T-helper 17 cell (primary cell): ENCODE measurements at regions not wholly inside any gene's neighbourhood (a gene's known extent, or its start where the extent isn't known, plus 50 kb on each side); places are given as distances from the start of the nearest gene placed in this dataset.

Experiments used
- ATAC-seq: fragments of 150-1000 bp; cut with Tn5 transposase; 2 replicates; pipeline ENCODE4 v1.10.0; 2021; ENCODE audit warnings: mild to moderate bottlenecking, moderate library complexity
- DNase-seq, 3 donors: peaks; one replicate each; pipeline versions ENCODE4 v3.0.0 to v3.0.0-alpha.2; 2020 to 2021
- H3K9me3 ChIP-seq: one replicate; pipeline ENCODE4 v1.7.0; 2013; ENCODE audit warnings: low read length, mild to moderate bottlenecking; ENCODE audit not compliant: control insufficient read depth, poor library complexity, severe bottlenecking
- H3K27ac Mint-ChIP-seq: one replicate; pipeline ENCODE4 v1.8.0; 2022; ENCODE audit warnings: mild to moderate bottlenecking, moderate library complexity, mixed read lengths
- H3K27me3 Mint-ChIP-seq: one replicate; pipeline ENCODE4 v1.8.0; 2022; ENCODE audit warnings: mixed read lengths
- H3K36me3 Mint-ChIP-seq: one replicate; pipeline ENCODE4 v1.8.0; 2022; ENCODE audit warnings: low read depth, mixed read lengths
- H3K4me1 Mint-ChIP-seq: one replicate; pipeline ENCODE4 v1.8.0; 2022; ENCODE audit warnings: mild to moderate bottlenecking, mixed read lengths
- H3K4me3 Mint-ChIP-seq: one replicate; pipeline ENCODE4 v1.8.0; 2022; ENCODE audit warnings: mild to moderate bottlenecking, moderate library complexity, mixed read lengths

- Mint-ChIP-seq H3K36me3 (no peaks in the 10 kb centered on the region), H3K4me1 (no peaks in the 10 kb centered on the region), H3K4me3 (no peak overlapping the region), H3K27ac (no peak overlapping the region), H3K27me3 (peaks cover 25% of the 10 kb centered on the region)
- H3K9me3 ChIP-seq = no peaks in the 10 kb centered on the region
- no peak for DNase-seq
- no peak for ATAC-seq
Measured at GRCh38 chr15:62605282-62605681, 437.3 kb upstream of the TPM1 start.

- H3K4me1 Mint-ChIP-seq = no peaks in the 10 kb centered on the region
- H3K4me3 Mint-ChIP-seq = no peak overlapping the region
Measured at GRCh38 chr15:62606376-62607113, 436.0 kb upstream of the TPM1 start.

GRCh38 chr15:62607114-62607462 lies 435.5 kb upstream of the TPM1 start:
- H3K27me3 Mint-ChIP-seq = peaks cover 43% of the 10 kb centered on the region
- no peak overlapping the region for H3K27ac Mint-ChIP-seq
- no peaks in the 10 kb centered on the region for H3K36me3 Mint-ChIP-seq
- ATAC-seq (no peak), DNase-seq (no peak)
- no peaks in the 10 kb centered on the region for H3K4me1 Mint-ChIP-seq
- no peaks in the 10 kb centered on the region for H3K9me3 ChIP-seq
- H3K4me3 Mint-ChIP-seq = no peak overlapping the region

More at GRCh38 chr15:62606376-62607113, 436.0 kb upstream of the TPM1 start:
- H3K9me3 ChIP-seq = no peaks in the 10 kb centered on the region
- H3K27me3 Mint-ChIP-seq = peaks cover 38% of the 10 kb centered on the region
- DNase-seq (no peak), ATAC-seq (no peak)
- no peaks in the 10 kb centered on the region for H3K36me3 Mint-ChIP-seq
- H3K27ac Mint-ChIP-seq = no peak overlapping the region

- DNase-seq (no peak), ATAC-seq (no peak)
- Mint-ChIP-seq H3K36me3 (no peaks in the 10 kb centered on the region), H3K4me3 (no peak overlapping the region), H3K27me3 (peaks cover 49% of the 10 kb centered on the region), H3K27ac (no peak overlapping the region), H3K4me1 (no peaks in the 10 kb centered on the region)
- H3K9me3 ChIP-seq = no peaks in the 10 kb centered on the region
Measured at GRCh38 chr15:62607643-62608042, 434.9 kb upstream of the TPM1 start.

GRCh38 chr15:62608369-62608768 lies 434.2 kb upstream of the TPM1 start:
- H3K4me3 Mint-ChIP-seq = no peak overlapping the region
- ATAC-seq (no peak), DNase-seq (no peak)
- H3K9me3 ChIP-seq = no peaks in the 10 kb centered on the region
- peaks cover 51% of the 10 kb centered on the region for H3K27me3 Mint-ChIP-seq
- H3K36me3 Mint-ChIP-seq = no peaks in the 10 kb centered on the region
- no peak overlapping the region for H3K27ac Mint-ChIP-seq
- H3K4me1 Mint-ChIP-seq = no peaks in the 10 kb centered on the region

- Mint-ChIP-seq H3K27ac (no peak overlapping the region), H3K27me3 (peaks cover 51% of the 10 kb centered on the region), H3K36me3 (no peaks in the 10 kb centered on the region), H3K4me1 (no peaks in the 10 kb centered on the region), H3K4me3 (no peak overlapping the region)
- ATAC-seq (no peak), DNase-seq (no peak)
- H3K9me3 ChIP-seq = no peaks in the 10 kb centered on the region
Measured at GRCh38 chr15:62610265-62610869, 432.2 kb upstream of the TPM1 start.

- no peaks in the 10 kb centered on the region for H3K9me3 ChIP-seq
- no peak for DNase-seq
- H3K27me3 Mint-ChIP-seq = peaks cover 46% of the 10 kb centered on the region
- ATAC-seq = no peak
- no peaks in the 10 kb centered on the region for H3K36me3 Mint-ChIP-seq
- peaks cover under 1% of the 10 kb centered on the region for H3K4me1 Mint-ChIP-seq
- H3K27ac Mint-ChIP-seq = no peak overlapping the region
- H3K4me3 Mint-ChIP-seq = no peak overlapping the region
Measured at GRCh38 chr15:62611002-62611401, 431.5 kb upstream of the TPM1 start.

GRCh38 chr15:62612183-62612733 lies 430.3 kb upstream of the TPM1 start:
- Mint-ChIP-seq H3K27ac (no peak overlapping the region), H3K27me3 (peaks cover 53% of the 10 kb centered on the region), H3K4me3 (no peak overlapping the region), H3K4me1 (peaks cover 2% of the 10 kb centered on the region), H3K36me3 (no peaks in the 10 kb centered on the region)
- no peak for ATAC-seq
- no peak for DNase-seq
- no peaks in the 10 kb centered on the region for H3K9me3 ChIP-seq

- DNase-seq = no peak
- H3K4me1 Mint-ChIP-seq = peaks cover 2% of the 10 kb centered on the region
- H3K27me3 Mint-ChIP-seq = peaks cover 53% of the 10 kb centered on the region
- no peak overlapping the region for H3K27ac Mint-ChIP-seq
- no peaks in the 10 kb centered on the region for H3K9me3 ChIP-seq
- no peak for ATAC-seq
- no peak overlapping the region for H3K4me3 Mint-ChIP-seq
- no peaks in the 10 kb centered on the region for H3K36me3 Mint-ChIP-seq
Measured at GRCh38 chr15:62612771-62613170, 429.8 kb upstream of the TPM1 start.

- H3K27ac Mint-ChIP-seq = no peak overlapping the region
- H3K36me3 Mint-ChIP-seq = no peaks in the 10 kb centered on the region
- H3K27me3 Mint-ChIP-seq = peaks cover 29% of the 10 kb centered on the region
- no peak overlapping the region for H3K4me3 Mint-ChIP-seq
- no peak for DNase-seq
- H3K4me1 Mint-ChIP-seq = peaks cover 2% of the 10 kb centered on the region
- no peak for ATAC-seq
- no peaks in the 10 kb centered on the region for H3K9me3 ChIP-seq
Measured at GRCh38 chr15:62616746-62617145, 425.8 kb upstream of the TPM1 start.

- no peak for ATAC-seq
- Mint-ChIP-seq H3K4me3 (no peak overlapping the region), H3K36me3 (no peaks in the 10 kb centered on the region), H3K27me3 (peaks cover 19% of the 10 kb centered on the region), H3K4me1 (peaks cover 2% of the 10 kb centered on the region), H3K27ac (no peak overlapping the region)
- H3K9me3 ChIP-seq = no peaks in the 10 kb centered on the region
- DNase-seq = no peak
Measured at GRCh38 chr15:62617741-62618140, 424.8 kb upstream of the TPM1 start.

- Mint-ChIP-seq H3K4me3 (no peak overlapping the region), H3K4me1 (peaks cover 2% of the 10 kb centered on the region)
- no peak for DNase-seq
Measured at GRCh38 chr15:62618432-62618831, 424.1 kb upstream of the TPM1 start.

GRCh38 chr15:62618846-62619504 lies 423.6 kb upstream of the TPM1 start:
- H3K27me3 Mint-ChIP-seq = peaks cover 14% of the 10 kb centered on the region

More at GRCh38 chr15:62618432-62618831, 424.1 kb upstream of the TPM1 start:
- ATAC-seq = no peak
- Mint-ChIP-seq H3K27me3 (peaks cover 12% of the 10 kb centered on the region), H3K36me3 (no peaks in the 10 kb centered on the region), H3K27ac (no peak overlapping the region)
- no peaks in the 10 kb centered on the region for H3K9me3 ChIP-seq

More at GRCh38 chr15:62618846-62619504, 423.6 kb upstream of the TPM1 start:
- DNase-seq (no peak), ATAC-seq (no peak)
- Mint-ChIP-seq H3K4me3 (no peak overlapping the region), H3K4me1 (peaks cover 2% of the 10 kb centered on the region), H3K27ac (no peak overlapping the region), H3K36me3 (no peaks in the 10 kb centered on the region)
- H3K9me3 ChIP-seq = no peaks in the 10 kb centered on the region
